ENCODE measurements at regions not wholly inside any gene's neighbourhood (a gene's known extent, or its start where the extent isn't known, plus 50 kb on each side); places are given as distances from the start of the nearest gene placed in this dataset.
A peak's percentile ranks its signal among the peaks of the same experiment; 100 is the strongest.
"Not testable (repeated sequence)": the region's sequence is repeated elsewhere in the genome, so short reads cannot be mapped to it uniquely, and the experiment has no call there.

DNA sequence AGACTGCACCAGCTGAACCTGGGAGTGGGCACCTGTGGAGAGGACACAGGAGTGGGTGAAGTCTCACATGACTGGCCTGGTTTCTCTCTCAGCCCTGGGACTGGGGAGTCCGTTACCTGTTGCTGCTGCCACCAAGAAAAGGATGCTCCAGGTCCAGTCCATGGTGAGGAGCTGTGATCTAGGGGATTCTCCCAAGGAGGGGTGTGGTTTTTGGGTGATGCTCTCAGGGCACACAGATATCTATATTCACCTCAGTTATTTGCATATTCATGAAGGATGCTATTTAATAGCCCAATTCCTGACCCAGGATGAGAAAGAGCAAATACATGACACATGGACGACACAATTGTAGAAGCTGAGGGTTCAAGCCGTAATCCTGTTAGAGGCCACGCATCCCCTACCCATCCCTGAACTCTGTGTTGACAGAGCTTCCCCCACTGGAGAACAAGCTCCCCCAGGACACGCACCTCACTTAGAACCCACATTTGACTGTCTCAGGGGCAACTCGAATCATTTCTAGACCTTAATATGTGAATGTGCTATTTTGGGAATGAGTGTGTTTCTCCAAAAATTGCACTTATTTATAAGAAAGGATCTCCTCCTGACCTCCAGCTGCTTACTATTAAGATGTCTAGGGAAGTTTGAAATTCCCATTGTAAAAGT lies 658.9 kb downstream of the TMEM121 start:
- DNase-seq = peak; percentile 41

- DNase-seq = peak; percentile 71
These were observed 659.5 kb downstream of the TMEM121 start for GRCh38 chr14:106185837-106186233.

DNA sequence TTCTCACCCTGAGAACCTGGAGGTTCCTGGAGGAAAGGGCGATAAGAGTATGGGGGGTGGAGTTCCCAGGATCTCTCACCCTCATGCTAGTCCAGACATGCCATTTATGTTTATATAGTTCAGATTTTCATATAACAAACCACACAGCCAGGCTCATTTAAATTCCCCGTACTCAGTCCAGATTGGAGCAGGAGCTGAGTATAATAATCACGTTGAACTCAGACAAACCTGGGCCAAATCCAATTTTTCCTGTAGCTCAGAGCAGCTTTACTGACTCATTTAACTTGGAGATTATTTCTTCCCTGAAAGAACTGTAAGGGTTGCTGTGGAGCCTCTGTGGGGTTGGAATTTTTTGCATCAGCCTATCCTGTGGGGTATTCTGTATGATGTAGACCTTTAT lies 660.8 kb downstream of the TMEM121 start:
- DNase-seq = no peak

DNA sequence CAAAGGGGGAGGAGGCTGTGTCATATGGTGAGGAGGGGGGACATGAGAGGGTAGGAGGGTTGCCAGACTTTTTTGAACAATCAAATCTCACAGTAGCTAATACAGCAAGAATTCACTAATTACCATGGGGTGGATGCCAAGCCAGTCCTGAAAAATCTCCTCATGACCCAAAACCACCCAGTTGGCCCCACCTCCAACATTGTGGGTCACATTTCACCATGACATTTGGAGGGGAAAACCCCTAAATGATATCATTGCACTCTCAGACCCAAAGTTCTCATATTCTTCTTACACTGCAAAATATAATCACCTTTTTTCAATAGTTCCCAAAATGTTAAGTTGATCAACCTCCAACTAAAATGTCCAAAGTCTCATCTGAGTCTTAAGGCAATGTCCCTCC lies 666.3 kb downstream of the TMEM121 start:
- not testable (repeated sequence) for DNase-seq

DNA sequence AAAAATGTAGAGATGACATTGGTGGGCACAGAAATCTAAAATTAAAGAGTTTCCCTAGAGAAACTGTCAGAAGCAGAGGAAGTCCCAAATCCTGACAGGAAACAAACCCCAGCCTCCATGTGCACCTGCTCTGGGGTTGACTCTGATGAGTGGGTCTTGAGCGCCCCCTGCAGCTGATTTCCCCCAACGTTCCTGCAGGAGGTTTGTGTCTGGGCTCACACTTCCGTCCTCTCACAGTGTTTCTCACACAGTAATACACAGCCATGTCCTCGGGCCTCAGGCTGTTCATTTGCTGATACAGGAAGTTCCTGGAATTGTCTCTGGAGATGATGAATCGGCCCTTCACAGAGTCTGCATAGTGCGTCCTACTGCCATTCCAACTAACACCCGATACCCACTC lies 670.1 kb downstream of the TMEM121 start:
- DNase-seq = peak; percentile 71

DNA sequence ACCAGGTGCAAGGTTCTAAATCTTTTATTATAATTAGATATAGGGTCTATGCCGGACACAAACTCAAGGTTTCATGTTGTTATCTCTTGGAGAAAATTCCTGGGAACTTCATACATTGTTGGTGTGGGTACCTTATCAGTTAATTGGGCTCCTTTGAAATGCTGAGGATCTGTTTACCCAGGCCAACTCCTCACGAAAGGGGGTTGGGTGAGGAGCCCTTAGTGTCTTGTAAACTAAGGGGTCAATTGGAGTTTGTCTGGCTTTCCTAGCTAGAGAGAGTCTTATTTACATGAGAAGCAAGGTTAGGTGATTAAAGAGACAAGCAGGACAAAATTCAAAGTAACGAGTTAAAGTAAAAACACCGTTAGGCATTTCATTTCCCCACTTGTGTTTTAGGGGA lies 670.9 kb downstream of the TMEM121 start:
- not testable (repeated sequence) for DNase-seq

GRCh38 chr14:106199097-106199496 lies 672.7 kb downstream of the TMEM121 start:
- no peak for DNase-seq

GRCh38 chr14:106200541-106201315 lies 674.3 kb downstream of the TMEM121 start:
- DNase-seq = no peak

DNA sequence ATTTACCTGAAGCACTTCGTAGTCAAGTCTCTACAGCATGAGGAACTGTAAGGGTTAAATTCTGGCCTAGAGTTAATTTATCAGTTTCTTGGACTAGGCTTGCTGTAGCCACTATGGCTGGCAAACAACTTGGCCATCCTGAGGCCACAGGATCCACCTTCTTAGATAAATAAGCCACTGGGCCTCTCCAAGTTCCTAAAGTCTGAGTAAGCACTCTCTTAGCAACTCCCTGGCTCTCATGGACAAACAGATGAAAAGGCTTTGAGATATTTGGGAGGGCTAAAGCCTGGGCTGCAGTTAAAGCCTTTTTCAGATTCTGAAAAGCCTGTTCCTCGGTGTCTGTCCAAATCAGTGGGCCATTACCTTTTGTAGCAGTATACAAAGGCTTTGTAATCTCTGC lies 675.0 kb downstream of the TMEM121 start:
- DNase-seq = no peak

DNA sequence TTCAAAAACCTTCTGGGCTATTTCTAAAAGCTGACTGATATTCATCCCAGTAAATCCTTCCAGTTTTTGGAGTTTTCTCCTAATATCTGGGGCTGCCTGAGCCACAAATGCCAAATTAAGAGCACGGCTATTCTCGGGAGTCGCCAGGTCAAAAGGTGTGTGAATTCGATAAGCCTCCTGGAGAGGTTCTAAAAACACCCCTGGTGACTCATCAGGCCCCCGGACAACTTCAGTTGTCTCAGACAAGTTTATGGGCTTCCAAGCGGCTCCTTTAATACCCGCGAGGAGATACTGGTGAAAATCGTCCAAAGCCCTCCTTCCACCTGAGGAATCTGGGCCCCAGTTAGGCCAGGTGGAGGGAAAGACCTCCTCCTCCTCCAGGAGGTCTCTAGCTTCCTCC lies 677.1 kb downstream of the TMEM121 start:
- no peak for DNase-seq

DNA sequence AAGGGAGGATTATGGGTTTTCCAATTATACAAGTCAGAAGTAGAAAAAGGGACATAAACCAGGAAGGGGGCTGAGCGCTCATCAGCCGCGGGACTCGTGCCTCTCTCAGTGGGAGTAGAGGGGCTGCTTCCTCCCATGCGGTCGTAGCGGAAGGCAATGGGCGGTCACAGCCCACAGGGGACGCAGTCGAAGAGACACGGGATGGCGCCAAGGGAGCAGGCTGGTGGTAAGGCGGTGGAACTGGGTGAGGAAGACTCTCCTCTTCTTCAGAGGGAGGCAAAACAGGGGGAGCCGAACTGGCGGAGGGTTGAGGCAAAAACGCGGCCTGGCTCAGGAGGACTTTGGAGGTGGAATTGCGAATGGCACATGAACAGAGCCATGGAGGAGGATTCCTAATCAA lies 677.7 kb downstream of the TMEM121 start:
- DNase-seq = no peak

- no peak for DNase-seq
These were observed 680.9 kb downstream of the TMEM121 start for GRCh38 chr14:106207316-106207715.

DNA sequence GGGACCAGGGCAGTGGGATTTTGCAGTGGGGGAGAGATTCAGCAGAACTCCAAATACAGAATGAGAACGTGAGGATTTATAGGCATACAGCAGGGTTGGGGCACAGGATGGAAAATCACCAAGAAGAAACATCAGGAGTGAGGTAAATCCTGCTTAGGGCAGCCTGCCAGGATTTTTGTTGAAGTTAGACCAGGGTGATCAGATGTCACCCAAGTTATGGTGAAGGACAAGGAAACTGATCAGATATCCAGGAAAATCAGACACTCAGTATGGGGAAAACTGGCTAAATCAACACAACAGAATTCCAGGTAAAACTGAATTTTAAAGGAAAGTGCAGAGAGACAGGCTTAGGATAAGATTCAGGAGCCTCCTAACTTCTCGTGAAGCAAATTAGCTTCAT lies 682.4 kb downstream of the TMEM121 start:
- no peak for DNase-seq

- DNase-seq = no peak
These were observed 683.4 kb downstream of the TMEM121 start for GRCh38 chr14:106209755-106210154.

DNA sequence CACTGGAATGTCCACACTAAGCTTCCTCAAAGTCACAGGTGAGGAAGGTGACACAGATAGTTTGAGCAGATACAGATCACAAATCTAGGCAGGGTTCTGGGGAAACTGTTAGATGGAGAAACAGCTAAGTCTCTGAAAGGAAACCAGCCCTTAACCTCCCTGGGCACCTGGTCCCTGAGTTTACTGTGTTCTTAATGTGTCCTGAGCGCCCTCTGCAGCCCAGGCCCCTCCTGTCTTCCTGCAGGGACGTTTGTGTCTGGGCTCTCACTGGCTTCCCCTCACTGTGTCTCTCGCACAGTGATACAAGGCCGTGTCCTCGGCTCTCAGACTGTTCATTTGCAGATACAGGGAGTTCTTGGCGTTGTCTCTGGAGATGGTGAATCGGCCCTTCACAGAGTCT lies 684.3 kb downstream of the TMEM121 start:
- no peak for DNase-seq

DNA sequence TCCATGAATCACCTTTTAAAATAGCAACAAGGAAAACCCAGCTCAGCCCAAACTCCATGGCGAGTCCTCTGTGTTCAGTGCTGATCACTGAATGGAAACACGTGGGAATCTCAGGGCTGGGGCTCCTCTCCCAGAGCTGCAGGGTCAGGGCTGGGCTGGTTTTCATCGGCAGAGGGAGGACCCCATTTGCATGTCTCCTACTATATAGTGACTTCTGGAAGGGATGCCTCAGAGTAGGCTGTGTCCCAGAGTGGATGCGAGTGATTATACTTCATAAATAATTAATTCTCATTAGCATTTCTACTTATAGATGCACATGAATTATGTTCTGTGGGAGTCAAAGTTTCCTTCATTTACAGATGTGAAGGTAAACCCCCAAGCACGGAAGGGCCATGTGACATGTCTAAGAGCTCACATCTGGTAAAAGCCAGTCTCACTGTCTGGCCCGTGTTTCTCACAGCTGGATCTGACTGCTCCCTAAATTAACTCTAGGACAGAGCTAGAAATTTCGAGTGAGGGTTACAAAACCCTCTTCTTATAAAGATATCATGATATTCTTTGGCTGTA lies 685.0 kb downstream of the TMEM121 start:
- no peak for DNase-seq

- no peak for DNase-seq
These were observed 688.8 kb downstream of the TMEM121 start for GRCh38 chr14:106215229-106215628.

DNA sequence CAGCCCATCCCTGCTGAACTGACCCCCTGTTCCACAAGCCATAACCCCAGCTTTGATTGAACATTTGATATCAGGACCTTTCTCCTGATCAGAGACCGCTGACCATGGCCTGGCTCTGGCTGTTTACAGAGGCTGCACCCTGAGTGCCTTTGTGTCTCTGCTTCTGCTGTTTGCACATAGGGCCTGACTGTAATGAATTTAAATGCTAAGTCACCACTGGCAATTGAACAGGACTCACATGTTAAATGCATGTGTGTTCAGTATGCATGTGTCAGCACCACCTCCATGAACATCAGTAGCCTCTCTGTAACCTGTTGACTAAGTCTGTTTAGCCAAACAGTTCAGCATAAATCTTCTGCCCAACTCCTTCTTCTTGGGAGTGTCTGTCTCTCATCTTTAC lies 690.3 kb downstream of the TMEM121 start:
- DNase-seq = no peak

DNA sequence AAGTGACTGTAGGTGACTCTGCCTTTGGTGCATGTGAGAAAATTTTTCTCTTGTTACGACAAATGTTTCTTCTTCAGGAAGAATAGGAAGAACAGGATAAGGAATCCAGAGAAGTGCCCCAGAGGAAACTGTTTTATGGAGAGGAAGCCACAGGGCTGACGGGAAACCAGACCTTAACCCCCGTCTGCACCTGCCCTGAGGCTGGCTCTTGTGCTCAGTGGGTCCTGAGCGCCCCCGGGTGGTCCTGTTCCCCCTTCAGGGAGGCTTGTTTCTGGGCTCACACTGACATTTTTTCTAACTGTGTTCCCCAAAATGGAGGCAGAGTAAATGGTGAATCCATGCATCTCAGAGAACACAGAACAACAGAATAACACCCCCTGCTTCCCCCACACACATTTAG lies 691.8 kb downstream of the TMEM121 start:
- DNase-seq = no peak

GRCh38 chr14:106222311-106222710 lies 695.9 kb downstream of the TMEM121 start:
- no peak for DNase-seq

DNA sequence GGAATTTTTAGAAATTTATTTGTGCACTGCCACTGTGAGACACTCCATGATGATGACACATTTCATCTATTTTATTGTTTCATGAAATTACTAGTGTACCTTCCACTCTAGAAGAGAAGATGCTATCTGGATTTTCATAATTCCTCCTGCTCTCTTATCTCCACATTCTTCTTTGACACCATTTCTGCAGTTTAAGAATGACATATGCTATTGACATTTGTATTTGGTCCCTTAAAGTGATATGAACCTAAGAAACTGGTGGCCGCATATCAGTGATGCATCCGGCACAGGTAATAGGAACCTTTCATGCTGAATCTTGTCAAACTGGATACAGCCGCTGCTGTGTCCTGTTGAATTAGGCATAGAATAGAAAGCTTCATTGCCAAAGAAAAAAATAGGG lies 696.3 kb downstream of the TMEM121 start:
- DNase-seq = no peak

GRCh38 chr14:106227793-106228192 lies 701.4 kb downstream of the TMEM121 start:
- DNase-seq = no peak

GRCh38 chr14:106228541-106229158 lies 702.3 kb downstream of the TMEM121 start:
- no peak for DNase-seq

DNA sequence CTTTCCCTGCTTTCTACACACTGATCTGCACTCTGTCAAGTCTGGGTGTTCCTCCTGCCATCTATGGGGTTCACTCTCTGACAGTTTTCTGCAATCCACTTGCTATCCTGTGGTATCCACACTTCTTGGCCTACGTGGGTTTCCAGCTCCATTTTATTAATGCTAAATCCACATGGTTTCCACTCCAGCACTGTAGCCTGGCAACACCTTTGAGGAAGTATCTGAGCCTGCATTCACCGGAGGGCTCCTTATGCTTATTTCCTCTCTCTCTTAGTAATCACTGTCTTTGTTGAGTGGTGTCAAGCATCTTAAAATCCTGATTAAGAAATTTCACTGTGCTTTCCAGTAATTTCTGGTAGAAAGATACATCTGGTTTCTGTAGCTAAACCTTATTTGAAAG lies 703.7 kb downstream of the TMEM121 start:
- no peak for DNase-seq
